GM23338 (cell line): ENCODE measurements at regions not wholly inside any gene's neighbourhood (a gene's known extent, or its start where the extent isn't known, plus 50 kb on each side); places are given as distances from the start of the nearest gene placed in this dataset.

Experiments used
- ATAC-seq: fragments of 200-7000 bp; cut with Tn5 transposase; 3 replicates; pipeline ENCODE4 v1.9.1; 2020
- DNase-seq: peaks from one replicate; pipeline ENCODE4 v3.0.0-alpha.2; 2015; ENCODE audit warnings: low spot score
- H2AFZ ChIP-seq: fragments of 200-600 bp; sonication (generic); 2 replicates; pipeline ENCODE4 v1.8.0; 2016; ENCODE audit warnings: antibody characterized with exemption, mild to moderate bottlenecking, moderate library complexity
- H3F3A ChIP-seq: fragments of 200-600 bp; sonication (generic); replicated peaks from 2 replicates; pipeline ENCODE4 v1.8.0; 2017; ENCODE audit warnings: antibody characterized with exemption, mixed run types, low read depth
- H3K27ac ChIP-seq: fragments of 200-600 bp; sonication (generic); 2 replicates; pipeline ENCODE4 v1.6.1; 2016; ENCODE audit warnings: low read depth
- H3K27me3 ChIP-seq: fragments of 200-600 bp; sonication (generic); 2 replicates; pipeline ENCODE4 v1.8.0; 2016; ENCODE audit warnings: mild to moderate bottlenecking, mixed run types, moderate library complexity; ENCODE audit not compliant: insufficient read depth
- H3K36me3 ChIP-seq: fragments of 200-600 bp; sonication (generic); 2 replicates; pipeline ENCODE4 v1.8.0; 2016; ENCODE audit warnings: mild to moderate bottlenecking; ENCODE audit not compliant: insufficient read depth
- H3K4me1 ChIP-seq: fragments of 200-600 bp; sonication (generic); 2 replicates; pipeline ENCODE4 v1.8.0; 2016; ENCODE audit warnings: mild to moderate bottlenecking, moderate library complexity; ENCODE audit not compliant: insufficient read depth
- H3K4me2 ChIP-seq: fragments of 200-600 bp; sonication (generic); 2 replicates; pipeline ENCODE4 v1.7.1; 2017; ENCODE audit warnings: mixed run types
- H3K4me3 ChIP-seq: fragments of 200-600 bp; sonication (generic); 2 replicates; pipeline ENCODE4 v1.6.1; 2016; ENCODE audit warnings: mixed run types
- H3K79me2 ChIP-seq: fragments of 200-600 bp; sonication (generic); replicated peaks from 2 replicates; pipeline ENCODE4 v1.8.0; 2017; ENCODE audit warnings: mild to moderate bottlenecking; ENCODE audit not compliant: insufficient read depth
- H3K9me2 ChIP-seq: fragments of 200-600 bp; sonication (generic); 2 replicates; pipeline ENCODE4 v1.8.0; 2017; ENCODE audit not compliant: insufficient read depth
- H4K20me1 ChIP-seq: fragments of 200-600 bp; sonication (generic); replicated peaks from 2 replicates; pipeline ENCODE4 v1.8.0; 2017; ENCODE audit warnings: mild to moderate bottlenecking; ENCODE audit not compliant: insufficient read depth
- H3K27ac Mint-ChIP-seq: 2 replicates; pipeline ENCODE4 v1.8.0; 2020; ENCODE audit warnings: inconsistent platforms, mild to moderate bottlenecking, moderate library complexity, mixed read lengths
- H3K27me3 Mint-ChIP-seq: 3 replicates; pipeline ENCODE4 v1.8.0; 2022; ENCODE audit warnings: low read depth, mild to moderate bottlenecking, moderate library complexity, mixed read lengths, inconsistent platforms; ENCODE audit not compliant: insufficient read depth, poor library complexity
- H3K36me3 Mint-ChIP-seq: 3 replicates; pipeline ENCODE4 v1.8.0; 2021; ENCODE audit warnings: low read depth, mild to moderate bottlenecking, inconsistent platforms, moderate library complexity, mixed read lengths
- H3K4me1 Mint-ChIP-seq: 3 replicates; pipeline ENCODE4 v1.8.0; 2020; ENCODE audit warnings: mild to moderate bottlenecking, inconsistent platforms, mixed read lengths
- H3K4me3 Mint-ChIP-seq: 3 replicates; pipeline ENCODE4 v1.8.0; 2021; ENCODE audit warnings: moderate library complexity, mild to moderate bottlenecking, inconsistent platforms, mixed read lengths
- H3K9me3 Mint-ChIP-seq: 3 replicates; pipeline ENCODE4 v1.8.0; 2020; ENCODE audit warnings: moderate library complexity, mild to moderate bottlenecking, inconsistent platforms, mixed read lengths
- CREB1 ChIP-seq: fragments of 250-450 bp; sonication (Bioruptor Pico); IDR thresholded peaks from 2 replicates; pipeline ENCODE4 v1.5.0; 2020; ENCODE audit warnings: low read depth, mild to moderate bottlenecking, moderate library complexity
- EZH2 ChIP-seq: fragments of 200-600 bp; sonication (generic); IDR thresholded peaks from one replicate; pipeline ENCODE4 v1.8.0; 2017; ENCODE audit warnings: antibody characterized with exemption, mild to moderate bottlenecking, low read depth; ENCODE audit not compliant: unreplicated experiment
- EZH2phosphoT487 ChIP-seq: fragments of 200-600 bp; sonication (generic); IDR thresholded peaks from one replicate; pipeline ENCODE4 v1.8.1; 2018; ENCODE audit warnings: antibody characterized with exemption; ENCODE audit not compliant: unreplicated experiment
- JUNB ChIP-seq: IDR thresholded peaks from one replicate; pipeline ENCODE4 v1.6.1; 2016; ENCODE audit warnings: antibody characterized with exemption; ENCODE audit not compliant: unreplicated experiment
- NANOG ChIP-seq: IDR thresholded peaks from 2 replicates; pipeline ENCODE4 v1.6.1; 2016; ENCODE audit warnings: antibody characterized with exemption, borderline replicate concordance
- POLR2AphosphoS5 ChIP-seq: IDR thresholded peaks from 2 replicates; pipeline ENCODE4 v1.6.1; 2016; ENCODE audit warnings: antibody characterized with exemption, low read depth
- STAT1 ChIP-seq: IDR thresholded peaks from one replicate; pipeline ENCODE4 v1.6.1; 2016; ENCODE audit warnings: antibody characterized with exemption; ENCODE audit not compliant: unreplicated experiment
- ZNF114 ChIP-seq: fragments of 250-450 bp; sonication (Bioruptor Pico); IDR thresholded peaks from 2 replicates; pipeline ENCODE4 v1.5.0; 2020; ENCODE audit warnings: mild to moderate bottlenecking, moderate library complexity
- ZNF331 ChIP-seq: fragments of 250-450 bp; sonication (Bioruptor Pico); IDR thresholded peaks from 2 replicates; pipeline ENCODE4 v1.5.0; 2020; ENCODE audit warnings: low read depth, mild to moderate bottlenecking, moderate library complexity
- TF ChIP-seq, protein P1 (sequence below): fragments of 250-450 bp; sonication (Bioruptor Pico); IDR thresholded peaks from 2 replicates; pipeline ENCODE4 v1.5.0; 2020; ENCODE audit warnings: mild to moderate bottlenecking, moderate library complexity
- TF ChIP-seq, protein P2 (sequence below): IDR thresholded peaks from one replicate; pipeline ENCODE4 v1.6.1; 2018; ENCODE audit warnings: antibody characterized with exemption; ENCODE audit not compliant: unreplicated experiment
- TF ChIP-seq, protein P3 (sequence below), 2 experiments: fragments of 200-600 bp in 1 of 2; sonication (generic) in 1 of 2; conservative IDR thresholded peaks; 2 replicates each; pipeline versions ENCODE4 v1.5.1 to v1.6.1; 2016 to 2017; ENCODE audit warnings: antibody characterized with exemption in 2 of 2, low read depth in 2 of 2, mild to moderate bottlenecking in 2 of 2, moderate library complexity in 1 of 2
- TF ChIP-seq, protein P4 (sequence below): IDR thresholded peaks from 2 replicates; pipeline ENCODE4 v1.6.1; 2016; ENCODE audit warnings: antibody characterized with exemption

DNA sequence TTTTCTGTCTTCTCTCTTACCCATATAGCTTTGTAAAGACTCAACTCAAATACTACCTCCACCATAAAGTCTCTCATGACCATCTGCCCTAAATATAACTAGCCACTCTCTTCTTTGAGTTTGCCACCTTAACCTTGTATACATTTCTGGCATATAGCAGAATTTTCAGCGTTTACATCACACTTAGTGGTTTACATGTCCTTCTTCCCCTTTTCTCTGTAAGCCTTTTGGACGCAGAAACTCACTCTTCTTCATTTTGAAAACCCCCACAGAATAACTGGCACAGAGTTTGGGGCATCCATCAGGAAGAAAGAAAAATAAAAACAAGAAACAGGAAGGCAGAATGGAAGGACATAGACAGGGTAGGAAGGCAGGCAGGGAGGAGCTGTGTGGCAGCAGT, 131.8 kb upstream of the DUSP10 start:
- H4K20me1 ChIP-seq, result no peaks in the 10 kb centered on the region
- H3K27ac ChIP-seq, result no peak overlapping the region
- H3K27me3 ChIP-seq, result no peaks in the 10 kb centered on the region
- TF ChIP-seq ZNF114 (CRISPR knock-in tag) (no peak), JUNB (no peak), POLR2AphosphoS5 (no peak), EZH2phosphoT487 (no peak), ZNF331 (CRISPR knock-in tag) (no peak), NANOG (no peak), EZH2 (no peak), STAT1 (no peak), CREB1 (CRISPR knock-in tag) (no peak)
- TF ChIP-seq, protein P1, sequence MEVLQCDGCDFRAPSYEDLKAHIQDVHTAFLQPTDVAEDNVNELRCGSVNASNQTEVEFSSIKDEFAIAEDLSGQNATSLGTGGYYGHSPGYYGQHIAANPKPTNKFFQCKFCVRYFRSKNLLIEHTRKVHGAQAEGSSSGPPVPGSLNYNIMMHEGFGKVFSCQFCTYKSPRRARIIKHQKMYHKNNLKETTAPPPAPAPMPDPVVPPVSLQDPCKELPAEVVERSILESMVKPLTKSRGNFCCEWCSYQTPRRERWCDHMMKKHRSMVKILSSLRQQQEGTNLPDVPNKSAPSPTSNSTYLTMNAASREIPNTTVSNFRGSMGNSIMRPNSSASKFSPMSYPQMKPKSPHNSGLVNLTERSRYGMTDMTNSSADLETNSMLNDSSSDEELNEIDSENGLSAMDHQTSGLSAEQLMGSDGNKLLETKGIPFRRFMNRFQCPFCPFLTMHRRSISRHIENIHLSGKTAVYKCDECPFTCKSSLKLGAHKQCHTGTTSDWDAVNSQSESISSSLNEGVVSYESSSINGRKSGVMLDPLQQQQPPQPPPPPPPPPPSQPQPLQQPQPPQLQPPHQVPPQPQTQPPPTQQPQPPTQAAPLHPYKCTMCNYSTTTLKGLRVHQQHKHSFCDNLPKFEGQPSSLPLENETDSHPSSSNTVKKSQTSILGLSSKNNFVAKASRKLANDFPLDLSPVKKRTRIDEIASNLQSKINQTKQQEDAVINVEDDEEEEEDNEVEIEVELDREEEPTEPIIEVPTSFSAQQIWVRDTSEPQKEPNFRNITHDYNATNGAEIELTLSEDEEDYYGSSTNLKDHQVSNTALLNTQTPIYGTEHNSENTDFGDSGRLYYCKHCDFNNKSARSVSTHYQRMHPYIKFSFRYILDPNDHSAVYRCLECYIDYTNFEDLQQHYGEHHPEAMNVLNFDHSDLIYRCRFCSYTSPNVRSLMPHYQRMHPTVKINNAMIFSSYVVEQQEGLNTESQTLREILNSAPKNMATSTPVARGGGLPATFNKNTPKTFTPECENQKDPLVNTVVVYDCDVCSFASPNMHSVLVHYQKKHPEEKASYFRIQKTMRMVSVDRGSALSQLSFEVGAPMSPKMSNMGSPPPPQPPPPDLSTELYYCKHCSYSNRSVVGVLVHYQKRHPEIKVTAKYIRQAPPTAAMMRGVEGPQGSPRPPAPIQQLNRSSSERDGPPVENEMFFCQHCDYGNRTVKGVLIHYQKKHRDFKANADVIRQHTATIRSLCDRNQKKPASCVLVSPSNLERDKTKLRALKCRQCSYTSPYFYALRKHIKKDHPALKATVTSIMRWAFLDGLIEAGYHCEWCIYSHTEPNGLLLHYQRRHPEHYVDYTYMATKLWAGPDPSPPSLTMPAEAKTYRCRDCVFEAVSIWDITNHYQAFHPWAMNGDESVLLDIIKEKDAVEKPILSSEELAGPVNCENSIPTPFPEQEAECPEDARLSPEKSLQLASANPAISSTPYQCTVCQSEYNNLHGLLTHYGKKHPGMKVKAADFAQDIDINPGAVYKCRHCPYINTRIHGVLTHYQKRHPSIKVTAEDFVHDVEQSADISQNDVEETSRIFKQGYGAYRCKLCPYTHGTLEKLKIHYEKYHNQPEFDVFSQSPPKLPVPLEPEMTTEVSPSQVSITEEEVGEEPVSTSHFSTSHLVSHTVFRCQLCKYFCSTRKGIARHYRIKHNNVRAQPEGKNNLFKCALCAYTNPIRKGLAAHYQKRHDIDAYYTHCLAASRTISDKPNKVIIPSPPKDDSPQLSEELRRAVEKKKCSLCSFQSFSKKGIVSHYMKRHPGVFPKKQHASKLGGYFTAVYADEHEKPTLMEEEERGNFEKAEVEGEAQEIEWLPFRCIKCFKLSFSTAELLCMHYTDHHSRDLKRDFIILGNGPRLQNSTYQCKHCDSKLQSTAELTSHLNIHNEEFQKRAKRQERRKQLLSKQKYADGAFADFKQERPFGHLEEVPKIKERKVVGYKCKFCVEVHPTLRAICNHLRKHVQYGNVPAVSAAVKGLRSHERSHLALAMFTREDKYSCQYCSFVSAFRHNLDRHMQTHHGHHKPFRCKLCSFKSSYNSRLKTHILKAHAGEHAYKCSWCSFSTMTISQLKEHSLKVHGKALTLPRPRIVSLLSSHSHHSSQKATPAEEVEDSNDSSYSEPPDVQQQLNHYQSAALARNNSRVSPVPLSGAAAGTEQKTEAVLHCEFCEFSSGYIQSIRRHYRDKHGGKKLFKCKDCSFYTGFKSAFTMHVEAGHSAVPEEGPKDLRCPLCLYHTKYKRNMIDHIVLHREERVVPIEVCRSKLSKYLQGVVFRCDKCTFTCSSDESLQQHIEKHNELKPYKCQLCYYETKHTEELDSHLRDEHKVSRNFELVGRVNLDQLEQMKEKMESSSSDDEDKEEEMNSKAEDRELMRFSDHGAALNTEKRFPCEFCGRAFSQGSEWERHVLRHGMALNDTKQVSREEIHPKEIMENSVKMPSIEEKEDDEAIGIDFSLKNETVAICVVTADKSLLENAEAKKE (CRISPR knock-in tag), result no peak
- TF ChIP-seq, protein P2, sequence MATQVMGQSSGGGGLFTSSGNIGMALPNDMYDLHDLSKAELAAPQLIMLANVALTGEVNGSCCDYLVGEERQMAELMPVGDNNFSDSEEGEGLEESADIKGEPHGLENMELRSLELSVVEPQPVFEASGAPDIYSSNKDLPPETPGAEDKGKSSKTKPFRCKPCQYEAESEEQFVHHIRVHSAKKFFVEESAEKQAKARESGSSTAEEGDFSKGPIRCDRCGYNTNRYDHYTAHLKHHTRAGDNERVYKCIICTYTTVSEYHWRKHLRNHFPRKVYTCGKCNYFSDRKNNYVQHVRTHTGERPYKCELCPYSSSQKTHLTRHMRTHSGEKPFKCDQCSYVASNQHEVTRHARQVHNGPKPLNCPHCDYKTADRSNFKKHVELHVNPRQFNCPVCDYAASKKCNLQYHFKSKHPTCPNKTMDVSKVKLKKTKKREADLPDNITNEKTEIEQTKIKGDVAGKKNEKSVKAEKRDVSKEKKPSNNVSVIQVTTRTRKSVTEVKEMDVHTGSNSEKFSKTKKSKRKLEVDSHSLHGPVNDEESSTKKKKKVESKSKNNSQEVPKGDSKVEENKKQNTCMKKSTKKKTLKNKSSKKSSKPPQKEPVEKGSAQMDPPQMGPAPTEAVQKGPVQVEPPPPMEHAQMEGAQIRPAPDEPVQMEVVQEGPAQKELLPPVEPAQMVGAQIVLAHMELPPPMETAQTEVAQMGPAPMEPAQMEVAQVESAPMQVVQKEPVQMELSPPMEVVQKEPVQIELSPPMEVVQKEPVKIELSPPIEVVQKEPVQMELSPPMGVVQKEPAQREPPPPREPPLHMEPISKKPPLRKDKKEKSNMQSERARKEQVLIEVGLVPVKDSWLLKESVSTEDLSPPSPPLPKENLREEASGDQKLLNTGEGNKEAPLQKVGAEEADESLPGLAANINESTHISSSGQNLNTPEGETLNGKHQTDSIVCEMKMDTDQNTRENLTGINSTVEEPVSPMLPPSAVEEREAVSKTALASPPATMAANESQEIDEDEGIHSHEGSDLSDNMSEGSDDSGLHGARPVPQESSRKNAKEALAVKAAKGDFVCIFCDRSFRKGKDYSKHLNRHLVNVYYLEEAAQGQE, result no peak
- TF ChIP-seq, protein P3, sequence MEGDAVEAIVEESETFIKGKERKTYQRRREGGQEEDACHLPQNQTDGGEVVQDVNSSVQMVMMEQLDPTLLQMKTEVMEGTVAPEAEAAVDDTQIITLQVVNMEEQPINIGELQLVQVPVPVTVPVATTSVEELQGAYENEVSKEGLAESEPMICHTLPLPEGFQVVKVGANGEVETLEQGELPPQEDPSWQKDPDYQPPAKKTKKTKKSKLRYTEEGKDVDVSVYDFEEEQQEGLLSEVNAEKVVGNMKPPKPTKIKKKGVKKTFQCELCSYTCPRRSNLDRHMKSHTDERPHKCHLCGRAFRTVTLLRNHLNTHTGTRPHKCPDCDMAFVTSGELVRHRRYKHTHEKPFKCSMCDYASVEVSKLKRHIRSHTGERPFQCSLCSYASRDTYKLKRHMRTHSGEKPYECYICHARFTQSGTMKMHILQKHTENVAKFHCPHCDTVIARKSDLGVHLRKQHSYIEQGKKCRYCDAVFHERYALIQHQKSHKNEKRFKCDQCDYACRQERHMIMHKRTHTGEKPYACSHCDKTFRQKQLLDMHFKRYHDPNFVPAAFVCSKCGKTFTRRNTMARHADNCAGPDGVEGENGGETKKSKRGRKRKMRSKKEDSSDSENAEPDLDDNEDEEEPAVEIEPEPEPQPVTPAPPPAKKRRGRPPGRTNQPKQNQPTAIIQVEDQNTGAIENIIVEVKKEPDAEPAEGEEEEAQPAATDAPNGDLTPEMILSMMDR (conservative IDR thresholded peaks at IDR 0.05; ENCODE audit: low read depth in 2 of 2), result no peak
- TF ChIP-seq, protein P4, sequence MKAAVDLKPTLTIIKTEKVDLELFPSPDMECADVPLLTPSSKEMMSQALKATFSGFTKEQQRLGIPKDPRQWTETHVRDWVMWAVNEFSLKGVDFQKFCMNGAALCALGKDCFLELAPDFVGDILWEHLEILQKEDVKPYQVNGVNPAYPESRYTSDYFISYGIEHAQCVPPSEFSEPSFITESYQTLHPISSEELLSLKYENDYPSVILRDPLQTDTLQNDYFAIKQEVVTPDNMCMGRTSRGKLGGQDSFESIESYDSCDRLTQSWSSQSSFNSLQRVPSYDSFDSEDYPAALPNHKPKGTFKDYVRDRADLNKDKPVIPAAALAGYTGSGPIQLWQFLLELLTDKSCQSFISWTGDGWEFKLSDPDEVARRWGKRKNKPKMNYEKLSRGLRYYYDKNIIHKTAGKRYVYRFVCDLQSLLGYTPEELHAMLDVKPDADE, result no peak
- H3K36me3 Mint-ChIP-seq, result no peaks in the 10 kb centered on the region
- peaks cover 3% of the 10 kb centered on the region; the same call in 1 of the 2 replicates for H3K9me2 ChIP-seq
- no peaks in the 10 kb centered on the region for H3F3A ChIP-seq
- H3K4me3 ChIP-seq, result no peak overlapping the region
- no peaks in the 10 kb centered on the region for H3K27me3 Mint-ChIP-seq
- H3K4me1 Mint-ChIP-seq, result peaks cover 3% of the 10 kb centered on the region; the same call in 2 of the 3 replicates
- no peaks in the 10 kb centered on the region; the same call in 2 of the 3 replicates for H3K9me3 Mint-ChIP-seq
- H3K27ac Mint-ChIP-seq, result no peak overlapping the region
- no peaks in the 10 kb centered on the region for H3K4me1 ChIP-seq
- ATAC-seq, result no peak
- H2AFZ ChIP-seq, result no peak overlapping the region
- no peak overlapping the region for H3K4me2 ChIP-seq
- no peak overlapping the region for H3K4me3 Mint-ChIP-seq
- DNase-seq, result no peak
- no peaks in the 10 kb centered on the region for H3K79me2 ChIP-seq
- H3K36me3 ChIP-seq, result 0 out of 2 replicates have a peak, but pooled peaks cover 3% of the 10 kb centered on the region
